GM19351 (cell line): ENCODE measurements at regions not wholly inside any gene's neighbourhood (a gene's known extent, or its start where the extent isn't known, plus 50 kb on each side); places are given as distances from the start of the nearest gene placed in this dataset.

Experiments
- ATAC-seq: cut with Tn5 transposase; IDR thresholded peaks from one replicate; pipeline ENCODE4 v1.9.1; 2021; ENCODE audit warnings: mild to moderate bottlenecking, moderate library complexity; ENCODE audit not compliant: unreplicated experiment

GRCh38 chr10:128973221-128973620, 493.8 kb upstream of the MGMT start:
- ATAC-seq, result no peak

GRCh38 chr10:128976856-128977255, 490.2 kb upstream of the MGMT start:
- ATAC-seq, result no peak

DNA sequence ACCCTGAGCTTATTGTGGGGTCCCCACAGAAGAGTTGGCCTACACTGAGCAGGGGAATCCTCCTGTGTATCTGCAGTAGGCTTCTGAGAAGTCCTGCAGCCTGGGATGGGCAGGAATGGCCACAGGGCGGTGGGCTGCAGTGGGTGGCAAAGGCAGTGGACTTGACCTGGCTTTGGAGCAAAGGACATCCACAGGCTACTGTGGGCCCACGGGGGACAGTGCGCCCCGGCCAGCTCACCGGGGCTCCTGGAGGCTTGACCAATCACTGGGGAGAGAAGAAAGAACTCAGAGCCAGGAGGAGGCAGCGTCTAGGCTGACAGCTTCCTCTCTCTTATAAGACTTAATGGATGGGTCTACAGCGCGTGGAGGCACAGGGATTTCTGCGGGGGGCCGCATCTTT, 488.8 kb upstream of the MGMT start:
- ATAC-seq, result no peak

GRCh38 chr10:128979405-128979804, 487.6 kb upstream of the MGMT start:
- no peak for ATAC-seq

GRCh38 chr10:128981251-128981650, 485.8 kb upstream of the MGMT start:
- no peak for ATAC-seq

- ATAC-seq, result no peak
Measured at GRCh38 chr10:128981881-128982615, 485.0 kb upstream of the MGMT start.

- no peak for ATAC-seq
Measured at GRCh38 chr10:128982616-128982915, 484.5 kb upstream of the MGMT start.

DNA sequence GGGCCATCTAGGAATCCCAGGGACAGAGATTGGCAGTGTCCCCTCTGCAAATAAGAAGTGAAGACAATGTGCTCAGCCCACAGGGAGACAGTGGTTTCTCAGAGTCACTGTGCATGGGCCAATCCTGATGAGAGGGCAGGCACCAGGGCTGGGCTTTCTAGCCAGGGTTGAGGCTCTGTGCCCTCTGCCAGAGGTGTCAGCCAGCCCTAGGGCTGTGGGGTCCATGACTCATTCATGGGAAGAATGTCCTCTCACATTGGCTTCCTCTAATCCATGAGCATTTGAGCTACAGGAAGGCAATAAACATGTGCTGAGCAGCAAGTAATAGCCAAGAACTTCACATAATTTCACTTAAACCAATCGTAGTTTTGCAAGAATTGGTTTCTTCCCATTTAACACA, 482.0 kb upstream of the MGMT start:
- no peak for ATAC-seq

GRCh38 chr10:128990986-128991385, 476.1 kb upstream of the MGMT start:
- ATAC-seq, result no peak

DNA sequence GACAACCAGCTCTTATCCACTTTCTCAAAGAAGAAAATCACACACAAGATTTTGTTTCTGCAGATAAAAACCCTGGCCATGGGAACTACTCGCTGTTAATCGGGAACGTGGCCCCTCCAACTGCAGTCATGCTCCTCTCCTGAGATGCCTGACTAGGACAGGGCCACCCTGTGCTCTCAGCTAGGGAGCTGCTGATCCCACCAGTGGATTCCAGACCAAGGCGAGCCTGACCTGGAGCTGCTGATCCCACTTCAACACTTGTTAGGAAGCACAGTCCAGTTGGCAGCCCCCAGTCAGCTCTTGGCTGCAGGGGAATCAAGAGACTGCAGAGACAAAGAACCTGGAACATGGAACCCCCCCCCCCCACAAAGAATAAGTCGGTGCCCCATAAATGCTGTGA, 474.3 kb upstream of the MGMT start:
- no peak for ATAC-seq

- ATAC-seq, result no peak
Measured at GRCh38 chr10:128993443-128993842, 473.6 kb upstream of the MGMT start.

GRCh38 chr10:128993911-128994538, 473.0 kb upstream of the MGMT start:
- ATAC-seq, result no peak

- no peak for ATAC-seq
Measured at GRCh38 chr10:128994598-128995143, 472.4 kb upstream of the MGMT start.

DNA sequence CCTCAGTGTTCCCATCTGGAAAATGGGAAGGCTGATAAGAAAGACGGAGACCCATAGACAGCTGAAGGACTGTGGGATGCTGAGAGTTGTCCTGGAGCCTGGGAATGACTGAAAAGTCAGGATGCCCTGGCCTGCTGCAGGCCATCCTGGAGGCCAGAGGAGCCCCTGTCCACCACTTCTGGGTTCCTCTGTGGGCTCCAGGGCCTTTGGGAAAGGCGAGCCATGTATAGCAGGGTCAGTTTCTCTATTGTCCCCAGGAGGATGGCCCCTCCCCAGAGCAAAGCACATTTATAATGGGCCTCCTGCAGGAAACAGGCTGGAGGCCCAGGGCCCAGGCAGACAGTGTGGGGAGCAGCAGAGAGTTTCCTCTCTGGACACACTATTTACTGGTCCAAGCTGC, 471.4 kb upstream of the MGMT start:
- no peak for ATAC-seq

DNA sequence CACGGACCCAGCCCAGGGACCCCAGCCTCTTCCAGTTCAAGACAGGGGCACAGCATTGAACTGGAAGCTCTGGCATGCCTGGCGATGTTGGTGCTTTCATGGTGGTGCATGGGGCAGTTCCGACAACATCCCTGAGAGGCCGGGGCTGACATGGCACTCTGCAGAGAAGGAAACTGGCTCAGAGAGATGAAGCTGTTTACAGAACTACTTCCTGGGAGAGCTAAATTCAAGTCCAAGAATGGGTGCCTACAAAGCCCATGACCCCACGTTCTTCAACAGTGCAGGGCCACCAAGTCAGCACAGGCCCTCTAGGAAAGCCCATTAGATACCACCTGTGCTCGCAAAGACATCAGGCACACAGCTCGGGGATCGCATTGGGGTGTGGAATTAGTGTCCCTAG, 470.9 kb upstream of the MGMT start:
- no peak for ATAC-seq

- ATAC-seq, result no peak
Measured at GRCh38 chr10:128998101-128998805, 468.8 kb upstream of the MGMT start.

- ATAC-seq, result no peak
Measured at GRCh38 chr10:129004398-129004797, 462.6 kb upstream of the MGMT start.

- no peak for ATAC-seq
Measured at GRCh38 chr10:129005080-129005479, 462.0 kb upstream of the MGMT start.

- no peak for ATAC-seq
Measured at GRCh38 chr10:129005804-129006203, 461.2 kb upstream of the MGMT start.

- ATAC-seq, result no peak
Measured at GRCh38 chr10:129018511-129018910, 448.5 kb upstream of the MGMT start.

GRCh38 chr10:129020651-129021330, 446.2 kb upstream of the MGMT start:
- no peak for ATAC-seq
